ENCODE measurements at regions not wholly inside any gene's neighbourhood (a gene's known extent, or its start where the extent isn't known, plus 50 kb on each side); places are given as distances from the start of the nearest gene placed in this dataset.

- TF ChIP-seq SIX5 (IDR thresholded peaks at IDR 0.05; ENCODE audit: low read depth, low read length) (no peak), CTCF (IDR thresholded peaks at IDR 0.05; ENCODE audit: control extremely low read depth in 1 of 3, insufficient read depth in 1 of 3, low read depth in 1 of 3, low read length in 3 of 3) (no peak), POLR2A (IDR thresholded peaks at IDR 0.05; ENCODE audit: control extremely low read depth in 1 of 2, low read depth in 2 of 2, low read length in 2 of 2) (no peak), POLR2AphosphoS5 (IDR thresholded peaks at IDR 0.05; ENCODE audit: low read depth, low read length) (no peak)
Observed at GRCh38 chr3:72139316-72139715, 354.4 kb upstream of the PROK2 start.

All from H1 (cell line).